KBM-7 (cell line): ENCODE measurements at regions not wholly inside any gene's neighbourhood (a gene's known extent, or its start where the extent isn't known, plus 50 kb on each side); places are given as distances from the start of the nearest gene placed in this dataset.

ENCODE experiments used
- DNase-seq: peaks from one replicate; pipeline ENCODE4 v3.0.0-alpha.2; 2015
- in situ Hi-C: fragments of 300-500 bp; cut with MboI; formaldehyde crosslinking; loops from 2 replicates; pipeline ENCODE4 v1.14.3; 2020; ENCODE audit warnings: low sequenced_read_pairs, low pct_unique_long_range_greater_than_20kb, mixed read lengths

GRCh38 chr10:129029851-129030602, 437.0 kb upstream of the MGMT start:
- in situ Hi-C loops: no loop called here
- no peak for DNase-seq

- in situ Hi-C loops: no loop called here
- DNase-seq: no peak
Measured at GRCh38 chr10:129030603-129030895, 436.5 kb upstream of the MGMT start.

GRCh38 chr10:129030996-129031843, 435.8 kb upstream of the MGMT start:
- peak; percentile 69 for DNase-seq

GRCh38 chr10:129031844-129032150, 435.2 kb upstream of the MGMT start:
- DNase-seq: no peak
- in situ Hi-C loops: no loop called here

More at GRCh38 chr10:129030996-129031843, 435.8 kb upstream of the MGMT start:
- in situ Hi-C loops: no loop called here

GRCh38 chr10:129032372-129033313, 434.4 kb upstream of the MGMT start:
- no peak for DNase-seq
- in situ Hi-C loops: no loop called here

- DNase-seq: no peak
Measured at GRCh38 chr10:129033340-129033739, 433.7 kb upstream of the MGMT start.

GRCh38 chr10:129033790-129034272, 433.2 kb upstream of the MGMT start:
- in situ Hi-C loops: no loop called here
- peak; percentile 68 for DNase-seq

More at GRCh38 chr10:129033340-129033739, 433.7 kb upstream of the MGMT start:
- in situ Hi-C loops: no loop called here

- peak; percentile 86 for DNase-seq
- in situ Hi-C loops: no loop called here
Measured at GRCh38 chr10:129035052-129035827, 431.8 kb upstream of the MGMT start.

GRCh38 chr10:129038522-129038921, 428.5 kb upstream of the MGMT start:
- DNase-seq: no peak
- in situ Hi-C loops: no loop called here

GRCh38 chr10:129039406-129040370, 427.4 kb upstream of the MGMT start:
- in situ Hi-C loops: no loop called here
- DNase-seq: no peak

GRCh38 chr10:129040377-129040776, 426.7 kb upstream of the MGMT start:
- in situ Hi-C loops: no loop called here
- no peak for DNase-seq

- in situ Hi-C loops: no loop called here
- DNase-seq: no peak
Measured at GRCh38 chr10:129041916-129042315, 425.1 kb upstream of the MGMT start.

GRCh38 chr10:129042776-129043595, 424.1 kb upstream of the MGMT start:
- DNase-seq: no peak
- in situ Hi-C loops: no loop called here

GRCh38 chr10:129043691-129044090, 423.4 kb upstream of the MGMT start:
- no peak for DNase-seq
- in situ Hi-C loops: no loop called here

GRCh38 chr10:129045599-129045998, 421.4 kb upstream of the MGMT start:
- in situ Hi-C loops: no loop called here

GRCh38 chr10:129046065-129046681, 420.9 kb upstream of the MGMT start:
- no peak for DNase-seq
- in situ Hi-C loops: no loop called here

More at GRCh38 chr10:129045599-129045998, 421.4 kb upstream of the MGMT start:
- DNase-seq: no peak
